GM21529 (cell line): ENCODE measurements at regions not wholly inside any gene's neighbourhood (a gene's known extent, or its start where the extent isn't known, plus 50 kb on each side); places are given as distances from the start of the nearest gene placed in this dataset.

ENCODE experiments used
- ATAC-seq: cut with Tn5 transposase; IDR thresholded peaks from one replicate; pipeline ENCODE4 v1.9.1; 2021; ENCODE audit not compliant: unreplicated experiment

GRCh38 chr1:244254467-244254866, 197.2 kb downstream of the ADSS2 start:
- peak; percentile 77 for ATAC-seq

GRCh38 chr1:244255426-244255965, 196.2 kb downstream of the ADSS2 start:
- no peak for ATAC-seq

- ATAC-seq: no peak
Measured at GRCh38 chr1:244256086-244256676, 195.5 kb downstream of the ADSS2 start.

GRCh38 chr1:244264163-244264562, 187.5 kb downstream of the ADSS2 start:
- ATAC-seq: no peak

GRCh38 chr1:244265507-244265906, 186.2 kb downstream of the ADSS2 start:
- no peak for ATAC-seq

GRCh38 chr1:244269169-244269568, 182.5 kb downstream of the ADSS2 start:
- no peak for ATAC-seq

- no peak for ATAC-seq
Measured at GRCh38 chr1:244271004-244271403, 180.7 kb downstream of the ADSS2 start.

GRCh38 chr1:244271691-244272308, 179.9 kb downstream of the ADSS2 start:
- no peak for ATAC-seq

GRCh38 chr1:244272471-244273261, 179.0 kb downstream of the ADSS2 start:
- ATAC-seq: peak; percentile 93

- ATAC-seq: no peak
Measured at GRCh38 chr1:244273262-244273844, 178.4 kb downstream of the ADSS2 start.

- no peak for ATAC-seq
Measured at GRCh38 chr1:244273845-244274619, 177.7 kb downstream of the ADSS2 start.

- ATAC-seq: no peak
Measured at GRCh38 chr1:244276646-244277045, 175.1 kb downstream of the ADSS2 start.

GRCh38 chr1:244280201-244280600, 171.5 kb downstream of the ADSS2 start:
- ATAC-seq: no peak

GRCh38 chr1:244280859-244281258, 170.8 kb downstream of the ADSS2 start:
- no peak for ATAC-seq

- no peak for ATAC-seq
Measured at GRCh38 chr1:244283772-244284171, 167.9 kb downstream of the ADSS2 start.

GRCh38 chr1:244284641-244285156, 167.0 kb downstream of the ADSS2 start:
- no peak for ATAC-seq

GRCh38 chr1:244286341-244286740, 165.4 kb downstream of the ADSS2 start:
- ATAC-seq: no peak

- no peak for ATAC-seq
Measured at GRCh38 chr1:244287726-244288125, 164.0 kb downstream of the ADSS2 start.

GRCh38 chr1:244288663-244289062, 163.0 kb downstream of the ADSS2 start:
- ATAC-seq: no peak

- no peak for ATAC-seq
Measured at GRCh38 chr1:244289991-244290785, 161.5 kb downstream of the ADSS2 start.
